ENCODE measurements at regions not wholly inside any gene's neighbourhood (a gene's known extent, or its start where the extent isn't known, plus 50 kb on each side); places are given as distances from the start of the nearest gene placed in this dataset.

DNA sequence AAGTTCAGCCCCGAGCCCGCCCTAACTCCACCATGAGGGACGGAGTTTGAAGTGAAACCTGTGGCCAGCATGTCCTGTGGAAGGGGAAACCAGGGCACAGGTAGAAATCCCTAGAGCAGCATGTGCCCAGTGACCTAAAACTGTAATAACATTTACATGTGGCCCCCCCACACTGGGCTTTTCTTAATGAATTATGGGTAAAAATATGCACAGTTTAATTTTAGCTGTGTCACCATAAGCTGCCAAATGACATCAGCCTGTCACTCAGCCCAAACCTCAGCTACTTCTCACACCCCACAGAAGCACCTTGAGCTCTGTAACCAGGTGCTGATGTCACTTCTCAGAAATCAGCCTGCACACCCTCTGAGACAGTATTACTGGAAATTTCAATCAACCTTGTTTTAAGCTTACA, 50.0 kb upstream of the SLC19A1 start:
- H3K9me2 ChIP-seq (replicated peaks; ENCODE audit: low read length), result no peaks in the 10 kb centered on the region
- no peak overlapping the region for H3K4me3 ChIP-seq (ENCODE audit: low read length)
- ATAC-seq (no peak; the same call in 1 of the 2 replicates), DNase-seq (no peak)
- no peaks in the 10 kb centered on the region for H3K4me1 ChIP-seq (ENCODE audit: insufficient read depth, low read length)
- intact Hi-C loops (cut with micrococcal nuclease), result no loop called here
- no peaks in the 10 kb centered on the region for H3K9me3 ChIP-seq (ENCODE audit: low read length)
- H3K36me3 ChIP-seq (ENCODE audit: low read depth, low read length), result no peaks in the 10 kb centered on the region
- ChIA-PET CTCF (interaction anchor here (1.0 kb wide), 1 partner anchor 36 kb away, joined by 3 read pairs; no protein-coding TSS in a partner anchor), POLR2A (ENCODE audit: unreplicated experiment) (no interaction called here)
- H3K27ac ChIP-seq (ENCODE audit: low read length), result no peak overlapping the region
- no peak overlapping the region for H3K4me2 ChIP-seq (ENCODE audit: low read length)
- no peaks in the 10 kb centered on the region for H3K79me2 ChIP-seq (ENCODE audit: low read length)
- H2AFZ ChIP-seq (ENCODE audit: low read length), result no peak overlapping the region
- H3K27me3 ChIP-seq (ENCODE audit: low read length), result no peaks in the 10 kb centered on the region
- H4K20me1 ChIP-seq (ENCODE audit: low read length), result no peaks in the 10 kb centered on the region
- no peaks in the 10 kb centered on the region for H3F3A ChIP-seq (ENCODE audit: low read length, unreplicated experiment)
- no TSS peak for BruUV-seq (replicated peaks)
- TF ChIP-seq EZH2 (IDR thresholded peaks at IDR 0.05; ENCODE audit: low read length, unreplicated experiment) (no peak), EZH2phosphoT487 (IDR thresholded peaks at IDR 0.05; ENCODE audit: borderline replicate concordance, low read length) (no peak)
- TF ChIP-seq, protein P1, sequence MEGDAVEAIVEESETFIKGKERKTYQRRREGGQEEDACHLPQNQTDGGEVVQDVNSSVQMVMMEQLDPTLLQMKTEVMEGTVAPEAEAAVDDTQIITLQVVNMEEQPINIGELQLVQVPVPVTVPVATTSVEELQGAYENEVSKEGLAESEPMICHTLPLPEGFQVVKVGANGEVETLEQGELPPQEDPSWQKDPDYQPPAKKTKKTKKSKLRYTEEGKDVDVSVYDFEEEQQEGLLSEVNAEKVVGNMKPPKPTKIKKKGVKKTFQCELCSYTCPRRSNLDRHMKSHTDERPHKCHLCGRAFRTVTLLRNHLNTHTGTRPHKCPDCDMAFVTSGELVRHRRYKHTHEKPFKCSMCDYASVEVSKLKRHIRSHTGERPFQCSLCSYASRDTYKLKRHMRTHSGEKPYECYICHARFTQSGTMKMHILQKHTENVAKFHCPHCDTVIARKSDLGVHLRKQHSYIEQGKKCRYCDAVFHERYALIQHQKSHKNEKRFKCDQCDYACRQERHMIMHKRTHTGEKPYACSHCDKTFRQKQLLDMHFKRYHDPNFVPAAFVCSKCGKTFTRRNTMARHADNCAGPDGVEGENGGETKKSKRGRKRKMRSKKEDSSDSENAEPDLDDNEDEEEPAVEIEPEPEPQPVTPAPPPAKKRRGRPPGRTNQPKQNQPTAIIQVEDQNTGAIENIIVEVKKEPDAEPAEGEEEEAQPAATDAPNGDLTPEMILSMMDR (conservative IDR thresholded peaks at IDR 0.05; ENCODE audit: low read depth, low read length), result no peak
- H3K9ac ChIP-seq (ENCODE audit: low read length), result no peak overlapping the region

DNA sequence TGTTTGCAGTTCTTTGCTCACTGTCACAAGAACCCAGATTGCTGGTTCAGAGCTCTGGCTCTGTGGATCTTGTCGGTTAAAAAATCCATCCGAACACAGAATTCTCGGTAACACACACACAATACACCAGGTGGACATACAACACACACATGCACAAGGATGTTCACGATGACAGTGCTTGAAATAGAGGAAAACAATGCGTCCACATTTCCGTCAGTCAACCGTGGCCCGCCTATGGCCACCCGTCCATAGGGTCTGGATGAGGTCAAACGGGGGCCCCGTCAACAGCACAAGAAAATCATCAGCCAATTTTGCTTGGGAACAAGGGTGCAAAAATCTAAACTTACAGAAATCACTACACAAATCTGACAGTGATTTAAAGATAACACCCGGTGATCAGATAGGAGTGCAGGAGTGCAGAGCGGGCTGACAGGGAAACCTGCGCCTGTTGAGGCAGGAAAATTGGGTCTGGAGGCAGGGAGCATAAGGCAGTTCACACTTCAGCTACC, 50.4 kb upstream of the SLC19A1 start:
- ChIA-PET CTCF (interaction anchor here (1.0 kb wide), 1 partner anchor 36 kb away, joined by 3 read pairs; no protein-coding TSS in a partner anchor), POLR2A (ENCODE audit: unreplicated experiment) (no interaction called here)

More for the DNA sequence above, 50.4 kb upstream of the SLC19A1 start:
- BruUV-seq (replicated peaks), result no TSS peak
- no peak for DNase-seq
- Histone ChIP-seq H3K27ac (ENCODE audit: low read length) (no peak overlapping the region), H4K20me1 (ENCODE audit: low read length) (no peaks in the 10 kb centered on the region), H3K79me2 (ENCODE audit: low read length) (no peaks in the 10 kb centered on the region), H3K9ac (ENCODE audit: low read length) (no peak overlapping the region), H3K4me3 (ENCODE audit: low read length) (no peak overlapping the region), H3K9me3 (ENCODE audit: low read length) (no peaks in the 10 kb centered on the region), H3K4me1 (ENCODE audit: insufficient read depth, low read length) (no peaks in the 10 kb centered on the region), H3K36me3 (ENCODE audit: low read depth, low read length) (no peaks in the 10 kb centered on the region), H2AFZ (ENCODE audit: low read length) (no peak overlapping the region), H3F3A (ENCODE audit: low read length, unreplicated experiment) (no peaks in the 10 kb centered on the region), H3K27me3 (ENCODE audit: low read length) (no peaks in the 10 kb centered on the region), H3K9me2 (replicated peaks; ENCODE audit: low read length) (no peaks in the 10 kb centered on the region), H3K4me2 (ENCODE audit: low read length) (no peak overlapping the region)
- ATAC-seq, result no peak
- no peak for TF ChIP-seq EZH2 (IDR thresholded peaks at IDR 0.05; ENCODE audit: low read length, unreplicated experiment)
- no peak for TF ChIP-seq EZH2phosphoT487 (IDR thresholded peaks at IDR 0.05; ENCODE audit: borderline replicate concordance, low read length)
- TF ChIP-seq, protein P1 (conservative IDR thresholded peaks at IDR 0.05; ENCODE audit: low read depth, low read length), result no peak
- intact Hi-C loops (cut with micrococcal nuclease), result no loop called here
